PC-3 (cell line): ENCODE measurements at regions not wholly inside any gene's neighbourhood (a gene's known extent, or its start where the extent isn't known, plus 50 kb on each side); places are given as distances from the start of the nearest gene placed in this dataset.

ENCODE experiments used
- ATAC-seq: fragments of 200-7000 bp; cut with Tn5 transposase; 2 replicates; pipeline ENCODE4 v1.9.1; 2020; ENCODE audit warnings: mild to moderate bottlenecking, moderate library complexity
- BruUV-seq: library from RNA; stranded (reverse); fragments of 400-500 nt; replicated peaks from 2 replicates; lab custom pipeline; 2021; lab: Mats Ljungman, UMichigan
- CTCF ChIA-PET: fragments of 300-600 bp; sonication (Branson Sonifier 250); formaldehyde crosslinking; loops from one replicate; lab custom pipeline; 2022; ENCODE audit warnings: antibody characterized with exemption; lab: Charles Lee
- POLR2A ChIA-PET: fragments of 300-600 bp; sonication (Branson Sonifier 250); formaldehyde crosslinking; loops from one replicate; lab custom pipeline; 2022; ENCODE audit warnings: antibody characterized with exemption; ENCODE audit not compliant: unreplicated experiment; lab: Charles Lee
- DNase-seq: peaks from one replicate; pipeline ENCODE4 v3.0.0-alpha.2; 2015
- H2AFZ ChIP-seq: fragments of 300-600 bp; sonication (generic); 2 replicates; pipeline ENCODE4 v1.6.0; 2016; ENCODE audit warnings: antibody characterized with exemption, low read length
- H3F3A ChIP-seq: fragments of 300-600 bp; sonication (generic); one replicate; pipeline ENCODE4 v1.6.0; 2017; ENCODE audit warnings: antibody characterized with exemption, low read length, control low read depth, mild to moderate bottlenecking; ENCODE audit not compliant: unreplicated experiment
- H3K27ac ChIP-seq: fragments of 300-600 bp; sonication (generic); 2 replicates; pipeline ENCODE4 v1.5.1; 2016; ENCODE audit warnings: mild to moderate bottlenecking, low read length
- H3K27me3 ChIP-seq: fragments of 300-600 bp; sonication (generic); 2 replicates; pipeline ENCODE4 v1.6.1; 2016; ENCODE audit warnings: low read length, mixed read lengths
- H3K36me3 ChIP-seq: fragments of 300-600 bp; sonication (generic); 2 replicates; pipeline ENCODE4 v1.6.1; 2016; ENCODE audit warnings: low read depth, mixed run types, low read length, mixed read lengths
- H3K4me1 ChIP-seq: fragments of 300-600 bp; sonication (generic); 2 replicates; pipeline ENCODE4 v1.5.1; 2016; ENCODE audit warnings: low read length; ENCODE audit not compliant: insufficient read depth
- H3K4me2 ChIP-seq: fragments of 300-600 bp; sonication (generic); 2 replicates; pipeline ENCODE4 v1.6.0; 2016; ENCODE audit warnings: low read length
- H3K4me3 ChIP-seq: fragments of 300-600 bp; sonication (generic); 2 replicates; pipeline ENCODE4 v1.5.1; 2016; ENCODE audit warnings: mild to moderate bottlenecking, low read length, mixed read lengths
- H3K79me2 ChIP-seq: fragments of 300-600 bp; sonication (generic); 2 replicates; pipeline ENCODE4 v1.6.1; 2017; ENCODE audit warnings: low read length, mixed read lengths
- H3K9ac ChIP-seq: fragments of 300-600 bp; sonication (generic); 2 replicates; pipeline ENCODE4 v1.6.0; 2016; ENCODE audit warnings: mild to moderate bottlenecking, low read length
- H3K9me2 ChIP-seq: fragments of 300-600 bp; sonication (generic); replicated peaks from 2 replicates; pipeline ENCODE4 v1.6.1; 2016; ENCODE audit warnings: mixed run types, low read length, mixed read lengths
- H3K9me3 ChIP-seq: fragments of 300-600 bp; sonication (generic); 2 replicates; pipeline ENCODE4 v1.6.1; 2016; ENCODE audit warnings: low read length, mixed read lengths
- H4K20me1 ChIP-seq: fragments of 300-600 bp; sonication (generic); 2 replicates; pipeline ENCODE4 v1.6.1; 2016; ENCODE audit warnings: low read length, mixed read lengths
- EZH2phosphoT487 ChIP-seq: fragments of 300-600 bp; sonication (generic); IDR thresholded peaks from 2 replicates; pipeline ENCODE4 v1.6.1; 2018; ENCODE audit warnings: mild to moderate bottlenecking, antibody characterized with exemption, low read length, borderline replicate concordance
- intact Hi-C: fragments of 100-400 bp; cut with micrococcal nuclease; formaldehyde crosslinking; loops from 2 replicates; pipeline ENCODE4 v1.9.0; 2023

- Histone ChIP-seq H3K4me1 (no peaks in the 10 kb centered on the region), H4K20me1 (no peaks in the 10 kb centered on the region), H3K27me3 (no peaks in the 10 kb centered on the region), H3K36me3 (no peaks in the 10 kb centered on the region), H3K9ac (no peak overlapping the region), H2AFZ (no peak overlapping the region), H3F3A (no peaks in the 10 kb centered on the region), H3K79me2 (no peaks in the 10 kb centered on the region), H3K4me3 (no peak overlapping the region), H3K9me3 (no peaks in the 10 kb centered on the region), H3K4me2 (no peak overlapping the region), H3K27ac (no peak overlapping the region), H3K9me2 (no peaks in the 10 kb centered on the region)
- ChIA-PET CTCF (no interaction called here), POLR2A (no interaction called here)
- intact Hi-C loops: no loop called here
- DNase-seq (no peak), ATAC-seq (no peak)
- BruUV-seq: no TSS peak
- TF ChIP-seq EZH2phosphoT487: no peak
Measured at GRCh38 chrX:35743331-35743730, 54.8 kb upstream of the MAGEB16 start.
